D721Med (cell line): ENCODE measurements at regions not wholly inside any gene's neighbourhood (a gene's known extent, or its start where the extent isn't known, plus 50 kb on each side); places are given as distances from the start of the nearest gene placed in this dataset.
"Not testable (repeated sequence)": the region's sequence is repeated elsewhere in the genome, so short reads cannot be mapped to it uniquely, and the experiment has no call there.

ENCODE experiments used
- DNase-seq: peaks from one replicate; pipeline ENCODE4 v3.0.0; 2011; ENCODE audit warnings: low spot score; ENCODE audit not compliant: insufficient read length
- FAIRE-seq: peaks from 2 replicates; lab custom pipeline; 2011; peaks lifted over from hg19 to GRCh38; lab: Jason Lieb, UNC
- TF ChIP-seq, protein P1 (sequence below): IDR thresholded peaks from 2 replicates; pipeline ENCODE4 v1.5.1; 2012; ENCODE audit warnings: mild to moderate bottlenecking, control low read depth; ENCODE audit not compliant: insufficient read depth; ENCODE audit errors: missing control alignments

DNA sequence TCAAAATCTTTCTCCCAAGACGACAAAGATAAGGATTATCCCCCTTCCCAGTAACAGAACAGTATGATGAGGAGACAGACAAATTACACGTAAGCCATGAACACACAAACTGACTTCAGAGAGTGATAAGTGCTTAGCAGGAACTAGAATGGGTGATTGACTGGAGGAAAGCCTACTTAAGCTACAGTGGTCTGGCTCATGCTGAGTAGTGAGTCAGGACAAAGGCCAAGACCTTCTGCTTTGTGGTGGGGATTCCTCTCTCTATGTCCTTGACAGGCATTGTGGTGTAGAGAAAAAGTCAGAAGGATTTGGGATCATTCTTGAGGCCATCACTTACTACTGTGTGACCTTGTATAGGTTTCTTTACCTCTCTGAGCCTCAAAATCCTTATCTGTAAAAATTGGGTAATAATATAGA lies 381.9 kb upstream of the CCL2 start:
- FAIRE-seq (no peak), DNase-seq (no peak)
- TF ChIP-seq, protein P1, sequence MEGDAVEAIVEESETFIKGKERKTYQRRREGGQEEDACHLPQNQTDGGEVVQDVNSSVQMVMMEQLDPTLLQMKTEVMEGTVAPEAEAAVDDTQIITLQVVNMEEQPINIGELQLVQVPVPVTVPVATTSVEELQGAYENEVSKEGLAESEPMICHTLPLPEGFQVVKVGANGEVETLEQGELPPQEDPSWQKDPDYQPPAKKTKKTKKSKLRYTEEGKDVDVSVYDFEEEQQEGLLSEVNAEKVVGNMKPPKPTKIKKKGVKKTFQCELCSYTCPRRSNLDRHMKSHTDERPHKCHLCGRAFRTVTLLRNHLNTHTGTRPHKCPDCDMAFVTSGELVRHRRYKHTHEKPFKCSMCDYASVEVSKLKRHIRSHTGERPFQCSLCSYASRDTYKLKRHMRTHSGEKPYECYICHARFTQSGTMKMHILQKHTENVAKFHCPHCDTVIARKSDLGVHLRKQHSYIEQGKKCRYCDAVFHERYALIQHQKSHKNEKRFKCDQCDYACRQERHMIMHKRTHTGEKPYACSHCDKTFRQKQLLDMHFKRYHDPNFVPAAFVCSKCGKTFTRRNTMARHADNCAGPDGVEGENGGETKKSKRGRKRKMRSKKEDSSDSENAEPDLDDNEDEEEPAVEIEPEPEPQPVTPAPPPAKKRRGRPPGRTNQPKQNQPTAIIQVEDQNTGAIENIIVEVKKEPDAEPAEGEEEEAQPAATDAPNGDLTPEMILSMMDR, result no peak

DNA sequence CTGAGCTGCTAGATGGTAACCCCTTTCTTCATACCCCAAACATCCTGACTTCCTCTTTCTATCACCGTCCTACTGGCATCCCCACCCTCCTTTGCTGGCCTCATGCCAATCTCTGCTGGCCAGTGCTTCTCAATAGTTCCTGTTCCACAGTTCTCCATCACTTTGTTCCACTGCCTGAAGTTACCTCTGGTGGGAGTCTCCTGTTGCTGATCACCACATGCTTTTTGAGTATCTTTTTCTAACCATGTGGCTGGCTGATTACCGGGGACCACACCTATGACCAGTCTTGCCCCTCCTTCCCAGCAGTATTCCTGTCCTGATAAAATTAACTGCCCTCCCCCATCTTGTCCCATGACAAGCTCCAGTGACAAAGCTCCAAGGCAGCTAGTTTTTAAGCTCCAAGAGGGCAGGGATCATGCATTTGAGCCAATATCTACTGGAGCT lies 380.4 kb upstream of the CCL2 start:
- FAIRE-seq (no peak), DNase-seq (no peak)
- TF ChIP-seq, protein P1, result no peak

DNA sequence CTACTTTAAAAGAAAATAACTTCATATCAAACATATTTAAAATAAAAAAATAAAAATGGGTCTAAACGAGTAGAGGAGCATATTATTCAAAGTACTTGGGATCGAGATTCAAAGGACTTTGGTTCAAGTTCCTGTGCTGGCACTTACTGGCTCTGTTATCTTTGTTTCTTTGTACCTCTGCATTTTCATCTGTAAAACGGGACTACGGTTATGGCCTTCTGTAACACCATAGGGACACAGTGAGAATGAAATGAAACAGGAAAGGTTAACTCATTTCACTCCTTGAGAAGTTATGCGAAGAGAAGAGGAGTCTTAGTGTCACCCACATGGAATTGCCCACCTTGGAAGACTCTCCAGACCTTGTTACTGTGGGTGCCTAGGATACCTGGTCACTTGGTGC lies 379.1 kb upstream of the CCL2 start:
- no peak for FAIRE-seq
- TF ChIP-seq, protein P1, result no peak
- DNase-seq, result no peak

DNA sequence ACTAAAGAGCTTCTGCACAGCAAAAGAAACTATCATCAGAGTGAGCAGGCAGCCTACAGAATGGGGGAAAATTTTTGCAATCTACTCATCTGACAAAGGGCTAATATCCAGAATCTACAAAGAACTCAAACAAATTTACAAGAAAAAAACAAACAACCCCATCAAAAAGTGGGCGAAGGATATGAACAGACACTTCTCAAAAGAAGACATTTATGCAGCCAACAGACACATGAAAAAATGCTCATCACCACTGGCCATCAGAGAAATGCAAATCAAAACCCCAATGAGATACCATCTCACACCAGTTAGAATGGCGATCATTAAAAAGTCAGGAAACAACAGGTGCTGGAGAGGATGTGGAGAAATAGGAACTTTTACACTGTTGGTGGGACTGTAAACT lies 372.8 kb upstream of the CCL2 start:
- DNase-seq, FAIRE-seq: not testable (repeated sequence)

DNA sequence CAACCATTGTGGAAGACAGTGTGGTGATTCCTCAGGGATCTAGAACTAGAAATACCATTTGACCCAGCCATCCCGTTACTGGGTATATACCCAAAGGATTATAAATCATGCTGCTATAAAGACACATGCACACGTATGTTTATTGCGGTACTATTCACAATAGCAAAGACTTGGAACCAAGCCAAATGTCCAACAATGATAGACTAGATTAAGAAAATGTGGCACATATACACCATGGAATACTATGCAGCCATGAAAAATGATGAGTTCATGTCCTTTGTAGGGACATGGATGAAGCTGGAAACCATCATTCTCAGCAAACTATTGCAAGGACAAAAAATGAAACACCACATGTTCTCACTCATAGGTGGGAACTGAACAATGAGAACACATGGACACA lies 372.4 kb upstream of the CCL2 start:
- FAIRE-seq, DNase-seq: not testable (repeated sequence)

DNA sequence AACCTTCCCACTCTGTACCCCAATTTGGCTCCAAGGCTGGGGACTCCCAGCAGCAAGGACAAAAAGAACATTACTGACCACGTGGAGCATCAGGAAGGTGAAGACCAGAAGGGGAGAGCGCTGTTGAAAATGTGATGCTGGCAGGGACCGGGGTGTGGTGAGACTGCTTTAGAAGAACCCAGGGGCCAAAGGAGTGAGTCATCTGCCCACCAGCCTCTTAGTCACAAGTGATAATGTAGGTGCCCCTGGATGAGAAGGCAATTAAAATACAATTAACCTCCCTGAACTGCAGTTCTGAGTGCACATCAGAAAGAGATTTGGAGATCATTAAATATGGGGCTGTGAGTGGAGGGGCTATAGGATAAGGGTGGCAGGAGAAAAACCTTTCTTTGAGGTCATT lies 366.6 kb upstream of the CCL2 start:
- FAIRE-seq (no peak), DNase-seq (no peak)
- TF ChIP-seq, protein P1, result no peak

DNA sequence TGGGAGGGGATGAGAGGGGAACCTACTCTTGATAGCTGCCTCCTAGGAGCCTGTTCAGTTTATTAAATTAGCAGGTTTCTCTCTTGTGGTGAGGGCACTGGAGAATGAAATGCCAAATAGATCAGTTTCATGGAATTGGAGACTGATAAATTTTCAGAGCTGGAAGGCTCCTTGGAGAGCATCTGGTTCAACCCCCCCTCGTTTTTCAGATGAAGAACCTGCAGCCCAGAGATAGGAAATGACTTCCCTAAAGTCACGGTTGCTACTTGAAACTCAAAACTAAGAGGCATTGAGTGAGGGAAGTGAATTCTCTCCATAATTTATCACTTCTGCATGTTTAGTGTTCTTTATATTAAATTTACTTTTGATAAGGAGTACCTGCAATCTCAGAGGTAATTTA lies 366.0 kb upstream of the CCL2 start:
- DNase-seq (no peak), FAIRE-seq (no peak)
- TF ChIP-seq, protein P1, result no peak

DNA sequence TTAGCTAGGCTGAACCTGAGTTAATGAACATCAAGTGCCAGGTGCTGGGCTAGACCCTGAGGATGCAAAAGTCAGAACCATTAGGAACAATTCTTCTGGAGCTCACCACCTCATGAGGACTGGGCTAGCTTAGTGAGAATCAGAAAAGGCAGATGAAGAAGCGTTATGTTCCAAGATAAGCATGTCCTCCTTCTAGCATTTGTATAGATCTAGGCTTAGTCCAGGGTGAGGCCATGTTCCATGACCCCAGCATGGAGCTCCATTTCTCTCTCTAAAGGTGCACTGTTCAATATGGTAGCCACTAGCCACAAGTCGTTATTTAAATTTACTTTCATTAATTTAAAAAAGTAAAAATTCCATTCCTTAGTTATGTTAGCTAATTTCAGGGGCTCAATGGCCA lies 365.3 kb upstream of the CCL2 start:
- FAIRE-seq (no peak), DNase-seq (no peak)
- TF ChIP-seq, protein P1, result no peak
